ENCODE measurements at regions not wholly inside any gene's neighbourhood (a gene's known extent, or its start where the extent isn't known, plus 50 kb on each side); places are given as distances from the start of the nearest gene placed in this dataset.
A peak's percentile ranks its signal among the peaks of the same experiment; 100 is the strongest.

- Histone ChIP-seq H3K4me3 (no peak overlapping the region), H3K4me1 (replicated peaks in 1 of 2; ENCODE audit: control insufficient read depth in 2 of 2, insufficient read depth in 2 of 2, low read length in 2 of 2) (no peaks in the 10 kb centered on the region; a peak in 1 of 5 replicates), H3K9ac (ENCODE audit: insufficient read depth in 1 of 2, low read depth in 2 of 2, low read length in 2 of 2) (no peak overlapping the region), H3K9me3 (replicated peaks; ENCODE audit: control insufficient read depth, insufficient read depth, low read depth, low read length) (no peaks in the 10 kb centered on the region), H3K9me1 (ENCODE audit: control insufficient read depth, insufficient read depth, low read length) (no peaks in the 10 kb centered on the region), H3K36me3 (ENCODE audit: control insufficient read depth, insufficient read depth, low read length) (no peaks in the 10 kb centered on the region), H3K4me2 (ENCODE audit: insufficient read depth, low read length) (no peak overlapping the region), H3K27ac (ENCODE audit: extremely low read depth, low read depth, low read length) (no peak overlapping the region), H2AFZ (ENCODE audit: low read depth, low read length) (no peak overlapping the region), H3K27me3 (ENCODE audit: control insufficient read depth in 2 of 2, insufficient read depth in 2 of 2, low read length in 2 of 2) (no peaks in the 10 kb centered on the region), H4K20me1 (replicated peaks; ENCODE audit: control insufficient read depth, insufficient read depth, low read length) (no peaks in the 10 kb centered on the region), H3K79me2 (ENCODE audit: control insufficient read depth, insufficient read depth, low read length) (no peaks in the 10 kb centered on the region)
- intact Hi-C loops (cut with micrococcal nuclease), result no loop called here
- FAIRE-seq, result no peak
- WGBS (ENCODE audit: insufficient coverage, low coverage, missing lambda C conversion rate), result 7% methylated on average over 10 of the region's 11 CpGs
- in situ Hi-C loops (cut with MboI), result no loop called here
- no TSS peak for BruUV-seq (replicated peaks)
- POLR2A ChIA-PET, result interaction anchor here (0.7 kb wide), 1 partner anchor 239 kb away, joined by 3 read pairs; no protein-coding TSS in a partner anchor
- peak in 2 of 4 experiments; percentile 4 to 8 for DNase-seq (ENCODE audit: extremely low read depth in 1 of 4, low spot score in 3 of 4)
- TF ChIP-seq NCOA2 (IDR thresholded peaks at IDR 0.05; ENCODE audit: partially characterized antibody in 2 of 2), result no peak
- TF ChIP-seq CBFA2T3 (IDR thresholded peaks at IDR 0.05), result peak; percentile 18; the same call in 1 of the 2 replicates
- 0 out of 2 replicates have a peak, but pooled peaks have one; percentile 21 for TF ChIP-seq TCF3 (CRISPR knock-in tag; IDR thresholded peaks at IDR 0.05)
- no peak for TF ChIP-seq TCF7 (IDR thresholded peaks at IDR 0.05; ENCODE audit: borderline replicate concordance)
- ATAC-seq, result no peak
- CTCF ChIA-PET (ENCODE audit: low intra/inter-chr PET ratio), result no interaction called here
Measured at GRCh38 chr2:225164401-225165050, 122.3 kb upstream of the DOCK10 start.

- DNase-seq (ENCODE audit: extremely low read depth in 1 of 4, low spot score in 3 of 4), result no peak
- H3K27me3 ChIP-seq (ENCODE audit: control insufficient read depth in 2 of 2, insufficient read depth in 2 of 2, low read length in 2 of 2), result no peaks in the 10 kb centered on the region
- POLR2A ChIA-PET, result no interaction called here
- no peak overlapping the region for H3K4me2 ChIP-seq (ENCODE audit: insufficient read depth, low read length)
- no peak overlapping the region for H3K27ac ChIP-seq (ENCODE audit: extremely low read depth, low read depth, low read length)
- H4K20me1 ChIP-seq (replicated peaks; ENCODE audit: control insufficient read depth, insufficient read depth, low read length), result no peaks in the 10 kb centered on the region
- no peaks in the 10 kb centered on the region for H3K9me1 ChIP-seq (ENCODE audit: control insufficient read depth, insufficient read depth, low read length)
- in situ Hi-C loops (cut with MboI) (no loop called here), intact Hi-C loops (cut with micrococcal nuclease) (no loop called here)
- H3K4me3 ChIP-seq, result no peak overlapping the region
- no peaks in the 10 kb centered on the region for H3K36me3 ChIP-seq (ENCODE audit: control insufficient read depth, insufficient read depth, low read length)
- H3K9ac ChIP-seq (ENCODE audit: insufficient read depth in 1 of 2, low read depth in 2 of 2, low read length in 2 of 2), result no peak overlapping the region
- no peaks in the 10 kb centered on the region for H3K79me2 ChIP-seq (ENCODE audit: control insufficient read depth, insufficient read depth, low read length)
- no peaks in the 10 kb centered on the region for H3K4me1 ChIP-seq (replicated peaks in 1 of 2; ENCODE audit: control insufficient read depth in 2 of 2, insufficient read depth in 2 of 2, low read length in 2 of 2)
- TF ChIP-seq MAFK (IDR thresholded peaks at IDR 0.05; ENCODE audit: low read length) (peak; percentile 42; the same call in 1 of the 2 replicates), ZNF316 (IDR thresholded peaks at IDR 0.05) (peak; percentile 56), MAFF (IDR thresholded peaks at IDR 0.05; ENCODE audit: low read length) (peak; percentile 47; the same call in 1 of the 2 replicates), ZNF224 (CRISPR knock-in tag; IDR thresholded peaks at IDR 0.05) (no peak), NR1H2 (CRISPR knock-in tag; IDR thresholded peaks at IDR 0.05) (no peak)
- CTCF ChIA-PET (ENCODE audit: low intra/inter-chr PET ratio), result no interaction called here
- BruUV-seq (replicated peaks), result no TSS peak
- H3K9me3 ChIP-seq (replicated peaks; ENCODE audit: control insufficient read depth, insufficient read depth, low read depth, low read length), result no peaks in the 10 kb centered on the region
- H2AFZ ChIP-seq (ENCODE audit: low read depth, low read length), result no peak overlapping the region
- ATAC-seq, result no peak
- no peak for FAIRE-seq
Measured at GRCh38 chr2:225158360-225158759, 116.1 kb upstream of the DOCK10 start.
